HG02938 (cell line): ENCODE measurements at regions not wholly inside any gene's neighbourhood (a gene's known extent, or its start where the extent isn't known, plus 50 kb on each side); places are given as distances from the start of the nearest gene placed in this dataset.
"Not testable (repeated sequence)": the region's sequence is repeated elsewhere in the genome, so short reads cannot be mapped to it uniquely, and the experiment has no call there.

ENCODE experiments used
- ATAC-seq: cut with Tn5 transposase; IDR thresholded peaks from one replicate; pipeline ENCODE4 v1.9.1; 2021; ENCODE audit warnings: mild to moderate bottlenecking, moderate library complexity; ENCODE audit not compliant: unreplicated experiment

- ATAC-seq = no peak
Measured at GRCh38 chr7:153188161-153188560, 428.6 kb downstream of the ACTR3B start.

GRCh38 chr7:153188630-153189029 lies 429.1 kb downstream of the ACTR3B start:
- no peak for ATAC-seq

- ATAC-seq = peak; percentile 65
Measured at GRCh38 chr7:153190452-153190851, 430.9 kb downstream of the ACTR3B start.

- no peak for ATAC-seq
Measured at GRCh38 chr7:153190986-153191385, 431.4 kb downstream of the ACTR3B start.

- no peak for ATAC-seq
Measured at GRCh38 chr7:153193144-153193595, 433.6 kb downstream of the ACTR3B start.

GRCh38 chr7:153217032-153217431 lies 457.5 kb downstream of the ACTR3B start:
- no peak for ATAC-seq

GRCh38 chr7:153224890-153225289 lies 465.3 kb downstream of the ACTR3B start:
- no peak for ATAC-seq

- not testable (repeated sequence) for ATAC-seq
Measured at GRCh38 chr7:153245136-153245535, 485.6 kb downstream of the ACTR3B start.

DNA sequence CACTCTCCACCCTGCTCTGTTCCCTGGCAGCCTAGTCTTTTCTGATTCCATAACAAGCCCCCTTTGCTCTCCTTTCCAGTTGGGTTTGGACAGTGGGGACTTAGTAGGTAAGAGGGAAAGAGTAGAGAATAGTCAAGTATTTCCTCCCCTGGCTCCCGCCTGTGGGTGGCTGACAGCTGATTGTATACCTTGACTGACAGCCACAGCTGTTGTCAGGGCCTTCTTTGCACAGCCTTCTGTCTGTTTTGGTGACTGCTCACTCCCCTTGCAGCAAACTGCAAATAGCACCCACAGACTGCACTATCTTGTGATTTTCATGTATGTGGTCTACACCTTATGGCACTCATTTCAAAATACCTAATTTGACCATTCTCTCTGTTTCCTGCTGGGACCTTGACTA lies 486.3 kb downstream of the ACTR3B start:
- no peak for ATAC-seq

DNA sequence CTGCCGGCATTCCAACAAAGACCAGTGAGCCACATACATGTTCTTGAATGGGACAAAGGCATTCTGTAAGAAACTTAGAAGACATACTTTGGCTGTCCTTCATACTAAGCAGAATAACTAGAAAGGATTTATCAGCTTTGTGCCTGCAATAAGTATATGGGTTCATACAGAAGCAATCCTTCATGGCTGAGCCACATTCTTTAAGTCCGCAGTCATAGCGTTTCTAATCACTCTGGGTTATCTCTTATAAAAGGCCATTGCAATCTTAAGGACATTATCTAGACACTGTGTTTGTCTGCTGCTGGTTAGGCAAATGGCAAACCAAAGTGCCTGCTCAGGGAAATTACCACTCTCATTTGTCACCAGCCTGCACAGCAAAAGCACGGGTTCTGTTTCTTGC lies 488.4 kb downstream of the ACTR3B start:
- ATAC-seq = no peak

- ATAC-seq = no peak
Measured at GRCh38 chr7:153258686-153259085, 499.1 kb downstream of the ACTR3B start.

GRCh38 chr7:153276394-153276793 lies 516.8 kb downstream of the ACTR3B start:
- ATAC-seq = no peak

- ATAC-seq = no peak
Measured at GRCh38 chr7:153286763-153287162, 527.2 kb downstream of the ACTR3B start.

GRCh38 chr7:153290066-153290465 lies 530.5 kb downstream of the ACTR3B start:
- no peak for ATAC-seq

DNA sequence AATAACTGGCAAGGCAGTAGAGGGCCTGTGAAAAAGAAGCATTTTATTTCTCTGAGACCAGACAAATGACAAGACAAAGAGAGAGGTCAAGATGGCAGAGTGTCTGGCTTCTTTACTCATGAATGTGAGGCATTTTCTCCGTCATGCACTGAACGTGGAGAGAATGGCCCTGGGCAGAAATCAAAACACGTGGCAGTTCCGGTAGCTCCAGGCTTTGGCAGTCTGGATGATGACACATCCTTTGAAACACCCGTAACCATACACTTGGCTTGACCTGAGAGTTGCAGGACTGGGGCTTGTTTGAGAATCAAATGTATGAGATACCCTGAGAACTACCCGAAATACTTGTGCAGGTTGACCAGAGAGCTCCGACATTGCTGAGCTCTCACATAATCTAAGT lies 537.6 kb downstream of the ACTR3B start:
- no peak for ATAC-seq

- no peak for ATAC-seq
Measured at GRCh38 chr7:153301936-153302335, 542.4 kb downstream of the ACTR3B start.

- ATAC-seq = no peak
Measured at GRCh38 chr7:153320005-153320404, 560.5 kb downstream of the ACTR3B start.

- ATAC-seq = no peak
Measured at GRCh38 chr7:153320681-153321080, 561.1 kb downstream of the ACTR3B start.

DNA sequence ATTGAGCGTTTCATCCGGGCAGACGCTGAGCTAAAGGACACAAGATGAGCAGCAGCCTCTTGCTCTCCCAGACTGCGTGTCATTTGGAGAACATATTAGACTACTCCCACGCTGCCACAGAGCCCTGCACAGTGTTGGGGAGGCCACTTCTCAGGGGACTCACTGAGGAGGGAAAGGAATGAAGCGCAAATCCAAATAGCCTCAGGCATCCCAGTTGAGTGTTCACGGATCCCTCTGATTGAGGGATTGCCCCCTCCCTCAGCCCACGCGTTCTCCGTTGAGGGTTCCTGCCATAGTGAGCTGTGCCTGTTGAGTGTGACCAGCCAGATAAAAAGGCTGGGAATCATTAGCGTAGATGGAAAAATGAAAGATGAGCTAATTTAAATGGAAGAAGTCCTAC lies 563.4 kb downstream of the ACTR3B start:
- ATAC-seq = no peak

GRCh38 chr7:153324094-153324493 lies 564.5 kb downstream of the ACTR3B start:
- ATAC-seq = no peak

GRCh38 chr7:153327683-153328082 lies 568.1 kb downstream of the ACTR3B start:
- ATAC-seq = no peak

DNA sequence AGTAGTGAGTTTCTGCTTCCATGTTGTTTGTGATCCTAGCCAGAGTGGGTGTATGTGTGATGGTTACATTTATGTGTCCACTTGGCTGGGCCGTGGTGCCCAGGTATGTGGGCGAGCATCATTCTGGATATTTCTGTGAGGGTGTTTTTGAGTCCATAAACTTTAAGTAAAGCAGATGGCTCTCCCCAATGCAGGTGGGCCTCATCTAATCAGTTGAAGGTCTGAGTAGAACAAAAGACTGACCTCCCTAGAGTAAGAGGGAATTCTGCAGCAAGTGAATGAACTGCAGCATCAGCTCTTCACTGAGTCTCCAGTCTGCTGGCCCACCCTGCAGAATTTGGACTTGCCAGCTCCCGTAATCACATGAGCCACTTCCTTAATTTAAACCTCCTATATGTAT lies 571.9 kb downstream of the ACTR3B start:
- no peak for ATAC-seq

GRCh38 chr7:153354071-153354470 lies 594.5 kb downstream of the ACTR3B start:
- ATAC-seq = no peak

DNA sequence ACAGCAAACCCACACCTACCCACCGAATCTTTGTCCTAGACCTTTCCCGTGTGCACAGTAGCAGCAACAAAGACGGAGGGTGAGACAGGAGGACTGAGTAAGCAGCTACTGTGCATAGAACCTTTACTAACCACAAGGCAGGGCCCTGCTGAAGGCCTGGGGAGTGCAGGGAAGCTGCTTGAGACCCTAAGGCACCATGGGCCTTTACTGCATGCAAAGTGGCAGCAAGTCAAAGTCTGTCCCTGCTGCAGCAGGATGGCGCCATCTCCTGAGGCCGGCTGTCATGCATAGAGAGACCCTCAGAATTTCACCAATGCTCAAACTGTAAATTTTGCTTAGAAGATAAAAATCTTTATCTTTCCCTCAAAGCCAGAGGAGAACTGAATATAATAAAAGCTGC lies 610.5 kb downstream of the ACTR3B start:
- ATAC-seq = no peak
